ENCODE measurements at regions not wholly inside any gene's neighbourhood (a gene's known extent, or its start where the extent isn't known, plus 50 kb on each side); places are given as distances from the start of the nearest gene placed in this dataset.

DNA sequence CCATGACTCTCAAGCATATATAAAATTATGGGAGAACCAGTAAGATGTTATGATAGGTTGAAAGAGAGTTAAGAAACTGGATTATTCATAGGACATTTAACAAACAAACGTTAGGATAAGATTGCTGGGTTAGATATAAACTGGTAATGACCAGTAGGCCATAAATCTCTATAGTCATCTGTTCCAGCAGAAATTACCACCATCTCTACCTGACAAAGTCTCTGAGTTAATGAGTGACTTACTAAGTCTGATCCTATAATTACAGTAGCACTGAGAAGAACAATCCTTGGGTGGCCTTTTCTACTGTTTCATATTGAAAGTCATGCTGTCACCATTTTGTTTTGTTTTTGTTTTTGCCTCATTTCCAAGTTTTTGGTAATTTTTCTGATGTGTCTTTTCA lies 136.9 kb upstream of the CNOT2 start:
- TF ChIP-seq POLR2AphosphoS5 (IDR thresholded peaks at IDR 0.05), result no peak
- TF ChIP-seq, protein P1, sequence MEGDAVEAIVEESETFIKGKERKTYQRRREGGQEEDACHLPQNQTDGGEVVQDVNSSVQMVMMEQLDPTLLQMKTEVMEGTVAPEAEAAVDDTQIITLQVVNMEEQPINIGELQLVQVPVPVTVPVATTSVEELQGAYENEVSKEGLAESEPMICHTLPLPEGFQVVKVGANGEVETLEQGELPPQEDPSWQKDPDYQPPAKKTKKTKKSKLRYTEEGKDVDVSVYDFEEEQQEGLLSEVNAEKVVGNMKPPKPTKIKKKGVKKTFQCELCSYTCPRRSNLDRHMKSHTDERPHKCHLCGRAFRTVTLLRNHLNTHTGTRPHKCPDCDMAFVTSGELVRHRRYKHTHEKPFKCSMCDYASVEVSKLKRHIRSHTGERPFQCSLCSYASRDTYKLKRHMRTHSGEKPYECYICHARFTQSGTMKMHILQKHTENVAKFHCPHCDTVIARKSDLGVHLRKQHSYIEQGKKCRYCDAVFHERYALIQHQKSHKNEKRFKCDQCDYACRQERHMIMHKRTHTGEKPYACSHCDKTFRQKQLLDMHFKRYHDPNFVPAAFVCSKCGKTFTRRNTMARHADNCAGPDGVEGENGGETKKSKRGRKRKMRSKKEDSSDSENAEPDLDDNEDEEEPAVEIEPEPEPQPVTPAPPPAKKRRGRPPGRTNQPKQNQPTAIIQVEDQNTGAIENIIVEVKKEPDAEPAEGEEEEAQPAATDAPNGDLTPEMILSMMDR (IDR thresholded peaks at IDR 0.05 in 8 of 11, conservative IDR thresholded peaks at IDR 0.05 in 3 of 11), result no peak

Measured in spleen (tissue), 7 donors.